ENCODE measurements at regions not wholly inside any gene's neighbourhood (a gene's known extent, or its start where the extent isn't known, plus 50 kb on each side); places are given as distances from the start of the nearest gene placed in this dataset.

DNA sequence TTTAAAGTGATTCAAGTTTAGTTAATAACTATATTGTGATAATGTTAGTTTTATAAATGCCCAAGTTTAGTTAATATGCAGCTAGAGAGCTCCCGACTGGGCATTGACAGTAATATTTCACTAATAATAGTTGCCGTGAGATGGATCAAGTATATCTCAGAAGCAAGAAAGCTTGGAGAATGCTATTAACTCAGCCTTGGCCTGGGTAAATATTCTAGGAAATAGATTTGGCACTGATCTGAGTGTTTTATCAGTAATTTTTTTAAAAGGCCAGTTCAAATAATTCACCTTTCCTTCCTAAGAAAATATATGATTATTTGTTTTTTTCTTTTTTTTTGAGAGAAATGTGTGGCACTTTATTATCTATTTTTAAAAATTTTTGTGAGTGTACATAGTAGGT lies 305.3 kb downstream of the CSNK1G3 start:
- TF ChIP-seq SIN3A (IDR thresholded peaks at IDR 0.05; ENCODE audit: borderline replicate concordance, low read depth, low read length): no peak
- TF ChIP-seq, protein P1, sequence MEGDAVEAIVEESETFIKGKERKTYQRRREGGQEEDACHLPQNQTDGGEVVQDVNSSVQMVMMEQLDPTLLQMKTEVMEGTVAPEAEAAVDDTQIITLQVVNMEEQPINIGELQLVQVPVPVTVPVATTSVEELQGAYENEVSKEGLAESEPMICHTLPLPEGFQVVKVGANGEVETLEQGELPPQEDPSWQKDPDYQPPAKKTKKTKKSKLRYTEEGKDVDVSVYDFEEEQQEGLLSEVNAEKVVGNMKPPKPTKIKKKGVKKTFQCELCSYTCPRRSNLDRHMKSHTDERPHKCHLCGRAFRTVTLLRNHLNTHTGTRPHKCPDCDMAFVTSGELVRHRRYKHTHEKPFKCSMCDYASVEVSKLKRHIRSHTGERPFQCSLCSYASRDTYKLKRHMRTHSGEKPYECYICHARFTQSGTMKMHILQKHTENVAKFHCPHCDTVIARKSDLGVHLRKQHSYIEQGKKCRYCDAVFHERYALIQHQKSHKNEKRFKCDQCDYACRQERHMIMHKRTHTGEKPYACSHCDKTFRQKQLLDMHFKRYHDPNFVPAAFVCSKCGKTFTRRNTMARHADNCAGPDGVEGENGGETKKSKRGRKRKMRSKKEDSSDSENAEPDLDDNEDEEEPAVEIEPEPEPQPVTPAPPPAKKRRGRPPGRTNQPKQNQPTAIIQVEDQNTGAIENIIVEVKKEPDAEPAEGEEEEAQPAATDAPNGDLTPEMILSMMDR (IDR thresholded peaks at IDR 0.05): no peak
- TF ChIP-seq, protein P2, sequence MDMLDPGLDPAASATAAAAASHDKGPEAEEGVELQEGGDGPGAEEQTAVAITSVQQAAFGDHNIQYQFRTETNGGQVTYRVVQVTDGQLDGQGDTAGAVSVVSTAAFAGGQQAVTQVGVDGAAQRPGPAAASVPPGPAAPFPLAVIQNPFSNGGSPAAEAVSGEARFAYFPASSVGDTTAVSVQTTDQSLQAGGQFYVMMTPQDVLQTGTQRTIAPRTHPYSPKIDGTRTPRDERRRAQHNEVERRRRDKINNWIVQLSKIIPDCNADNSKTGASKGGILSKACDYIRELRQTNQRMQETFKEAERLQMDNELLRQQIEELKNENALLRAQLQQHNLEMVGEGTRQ (IDR thresholded peaks at IDR 0.05; ENCODE audit: borderline replicate concordance, low read depth, low read length): no peak

Data from SK-N-SH (cell line).